CD14-positive monocyte (primary cell): ENCODE measurements at regions not wholly inside any gene's neighbourhood (a gene's known extent, or its start where the extent isn't known, plus 50 kb on each side); places are given as distances from the start of the nearest gene placed in this dataset.

Experiments used
- DNase-seq, 3 donors: peaks; one replicate each; pipeline ENCODE4 v3.0.0-alpha.2; 2011 to 2022
- H2AFZ ChIP-seq: 2 replicates; pipeline ENCODE4 v1.6.0; 2012; ENCODE audit warnings: mild to moderate bottlenecking, low read depth, low read length, inconsistent platforms; ENCODE audit not compliant: insufficient read depth, poor library complexity, severe bottlenecking
- H3K27ac ChIP-seq, 2 donors: 1 replicate in 1 of 2; 2 replicates in 1 of 2; pipeline ENCODE4 v1.5.1; 2012 to 2013; ENCODE audit warnings: low read length in 2 of 2, control low read depth in 1 of 2, inconsistent platforms in 1 of 2, low read depth in 1 of 2, mild to moderate bottlenecking in 1 of 2
- H3K27me3 ChIP-seq, 2 donors: one replicate each; pipeline versions ENCODE4 v1.6.0 to v1.6.1; 2011 to 2013; ENCODE audit warnings: low read length in 2 of 2; ENCODE audit not compliant: control insufficient read depth in 2 of 2, insufficient read depth in 2 of 2
- H3K36me3 ChIP-seq, 2 donors: replicated peaks in 1 of 2; 1 replicate in 1 of 2; 2 replicates in 1 of 2; pipeline versions ENCODE4 v1.5.1 to v1.6.1; 2012 to 2013; ENCODE audit warnings: low read length in 2 of 2, control low read depth in 1 of 2, inconsistent platforms in 1 of 2, mild to moderate bottlenecking in 1 of 2; ENCODE audit not compliant: insufficient read depth in 2 of 2, control insufficient read depth in 1 of 2
- H3K4me1 ChIP-seq, 2 donors: 1 replicate in 1 of 2; 2 replicates in 1 of 2; pipeline versions ENCODE4 v1.5.1 to v1.6.1; 2012 to 2013; ENCODE audit warnings: low read length in 2 of 2, control low read depth in 1 of 2, inconsistent platforms in 1 of 2, mild to moderate bottlenecking in 1 of 2, moderate library complexity in 1 of 2; ENCODE audit not compliant: insufficient read depth in 2 of 2, control insufficient read depth in 1 of 2
- H3K4me2 ChIP-seq: replicated peaks from 2 replicates; pipeline ENCODE3; 2012; ENCODE audit warnings: low read length, moderate library complexity, mild to moderate bottlenecking; ENCODE audit not compliant: poor library complexity, severe bottlenecking; ENCODE audit errors: extremely low read depth
- H3K4me3 ChIP-seq, 3 experiments: fragments of 200-600 bp in 1 of 3; sonication (generic) in 1 of 3; replicated peaks in 1 of 3; 1 replicate in 2 of 3; 2 replicates in 1 of 3; pipeline ENCODE4 v1.5.1; 2011 to 2013; ENCODE audit warnings: low read length in 3 of 3, mild to moderate bottlenecking in 3 of 3, control low read depth in 2 of 3, low read depth in 2 of 3, inconsistent platforms in 1 of 3, moderate library complexity in 1 of 3
- H3K79me2 ChIP-seq: 2 replicates; pipeline ENCODE4 v1.6.0; 2012; ENCODE audit warnings: mild to moderate bottlenecking, control low read depth, inconsistent platforms, low read length, moderate library complexity; ENCODE audit not compliant: insufficient read depth
- H3K9ac ChIP-seq: 2 replicates; pipeline ENCODE4 v1.6.0; 2017; ENCODE audit warnings: low read length, mild to moderate bottlenecking; ENCODE audit not compliant: insufficient read depth, poor library complexity, severe bottlenecking
- H3K9me3 ChIP-seq, 2 donors: replicated peaks in 1 of 2; 1 replicate in 1 of 2; 2 replicates in 1 of 2; pipeline versions ENCODE4 v1.5.1 to v1.6.1; 2012 to 2013; ENCODE audit warnings: low read length in 2 of 2, control low read depth in 1 of 2; ENCODE audit not compliant: control insufficient read depth in 1 of 2, insufficient read depth in 1 of 2
- H4K20me1 ChIP-seq: 2 replicates; pipeline ENCODE4 v1.6.0; 2012; ENCODE audit warnings: mild to moderate bottlenecking, low read length, control low read depth, moderate library complexity; ENCODE audit not compliant: insufficient read depth
- H3K27ac Mint-ChIP-seq, 7 donors: one replicate each; pipeline ENCODE4 v1.8.0; 2020; ENCODE audit warnings: mild to moderate bottlenecking in 7 of 7, mixed read lengths in 7 of 7, moderate library complexity in 6 of 7, inconsistent platforms in 2 of 7
- H3K27me3 Mint-ChIP-seq, 3 donors: one replicate each; pipeline ENCODE4 v1.8.0; 2021 to 2022; ENCODE audit warnings: low read depth in 3 of 3, mild to moderate bottlenecking in 3 of 3, mixed read lengths in 3 of 3, moderate library complexity in 3 of 3, inconsistent platforms in 1 of 3
- H3K36me3 Mint-ChIP-seq, 2 donors: one replicate each; pipeline ENCODE4 v1.8.0; 2020; ENCODE audit warnings: mixed read lengths in 2 of 2, inconsistent platforms in 1 of 2, mild to moderate bottlenecking in 1 of 2
- H3K4me1 Mint-ChIP-seq: one replicate; pipeline ENCODE4 v1.8.0; 2020; ENCODE audit warnings: mild to moderate bottlenecking, mixed read lengths
- H3K4me3 Mint-ChIP-seq, 2 donors: one replicate each; pipeline ENCODE4 v1.8.0; 2020; ENCODE audit warnings: mild to moderate bottlenecking in 2 of 2, mixed read lengths in 2 of 2, moderate library complexity in 1 of 2
- H3K9me3 Mint-ChIP-seq, 7 donors: one replicate each; pipeline ENCODE4 v1.8.0; 2020 to 2022; ENCODE audit warnings: mixed read lengths in 7 of 7, mild to moderate bottlenecking in 6 of 7, moderate library complexity in 6 of 7, inconsistent platforms in 2 of 7
- CTCF ChIP-seq: fragments of 200-600 bp; IDR thresholded peaks from one replicate; pipeline ENCODE4 v1.8.0; 2022; ENCODE audit warnings: antibody characterized with exemption, mild to moderate bottlenecking
- WGBS: methylation state at CpG from one replicate; pipeline ENCODE4 v1.1.5; 2013; ENCODE audit warnings: missing lambda C conversion rate; ENCODE audit not compliant: insufficient coverage; 5-methylcytosine and 5-hydroxymethylcytosine counted together
- intact Hi-C, 2 donors: fragments of 100-400 bp; cut with micrococcal nuclease; formaldehyde crosslinking; loops; one replicate each; pipeline versions ENCODE4 v1.15.0 to v1.15.1; 2023

DNA sequence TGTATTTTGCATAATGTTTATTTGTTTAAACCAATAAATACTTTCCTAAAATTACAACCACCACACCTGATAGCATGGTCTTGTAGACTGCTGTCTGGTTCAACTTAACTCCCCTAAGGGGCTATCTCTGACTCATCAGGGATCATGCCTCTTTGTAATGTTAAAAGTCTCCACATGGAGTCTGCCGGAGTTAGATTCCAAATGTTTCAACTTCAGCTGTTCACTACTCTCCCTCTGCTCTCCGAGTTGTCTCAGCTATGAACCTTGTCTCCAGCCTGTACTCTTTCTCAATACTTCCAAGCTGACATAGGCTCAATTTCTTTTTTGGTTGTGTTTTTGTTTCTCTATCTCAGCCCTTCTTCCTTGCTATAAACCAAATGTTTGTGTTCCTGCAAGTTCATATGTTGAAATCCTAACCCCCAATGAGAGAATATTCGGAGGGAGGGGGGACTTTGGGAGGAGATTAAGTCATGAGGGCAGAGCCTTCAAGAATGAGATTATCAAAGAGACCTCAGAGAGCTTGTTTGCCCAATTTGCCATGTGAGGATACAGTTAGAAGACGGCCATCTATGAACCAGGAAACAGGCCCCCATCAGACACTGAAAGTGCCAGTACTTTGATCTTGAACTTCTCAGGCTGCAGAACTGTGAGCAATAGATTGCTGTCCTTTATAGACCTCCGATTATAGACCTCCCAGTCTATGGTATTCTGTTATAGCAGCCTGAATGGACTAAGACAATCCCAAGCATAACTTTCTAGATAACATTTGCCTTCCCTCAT is 858.2 kb downstream of the VRK1 start:
- no peak overlapping the region for H3K27ac ChIP-seq
- Mint-ChIP-seq H3K4me3 (no peak overlapping the region), H3K36me3 (no peaks in the 10 kb centered on the region), H3K4me1 (no peaks in the 10 kb centered on the region), H3K27ac (no peak overlapping the region), H3K9me3 (peaks cover 0 to 4% (median 0%) of the 10 kb centered on the region in 7 donors), H3K27me3 (peaks cover 0 to 5% (median 4%) of the 10 kb centered on the region in 3 donors)
- H3K79me2 ChIP-seq, result no peaks in the 10 kb centered on the region
- intact Hi-C loops, result no loop called here
- no peaks in the 10 kb centered on the region for H3K36me3 ChIP-seq
- no peaks in the 10 kb centered on the region for H3K9me3 ChIP-seq
- no peak for TF ChIP-seq CTCF
- H3K4me2 ChIP-seq, result no peak overlapping the region
- H2AFZ ChIP-seq, result no peak overlapping the region
- H3K9ac ChIP-seq, result no peak overlapping the region
- no peaks in the 10 kb centered on the region for H4K20me1 ChIP-seq
- H3K4me3 ChIP-seq, result no peak overlapping the region
- WGBS, result 71% methylated on average over 1 of the region's 5 CpGs
- no peaks in the 10 kb centered on the region for H3K4me1 ChIP-seq
- DNase-seq, result no peak
- H3K27me3 ChIP-seq, result no peaks in the 10 kb centered on the region

- Histone ChIP-seq H3K27ac (no peak overlapping the region), H3K9ac (no peak overlapping the region), H4K20me1 (no peaks in the 10 kb centered on the region), H3K4me3 (no peak overlapping the region), H3K4me1 (no peaks in the 10 kb centered on the region), H3K36me3 (no peaks in the 10 kb centered on the region), H3K79me2 (no peaks in the 10 kb centered on the region), H3K4me2 (no peak overlapping the region), H2AFZ (no peak overlapping the region), H3K9me3 (no peaks in the 10 kb centered on the region), H3K27me3 (no peaks in the 10 kb centered on the region)
- peak overlapping the region in 1 of 7 donors; percentile 24 for H3K27ac Mint-ChIP-seq
- H3K36me3 Mint-ChIP-seq, result no peaks in the 10 kb centered on the region
- no peak for TF ChIP-seq CTCF
- no peaks in the 10 kb centered on the region for H3K4me1 Mint-ChIP-seq
- DNase-seq, result no peak
- intact Hi-C loops, result no loop called here
- H3K4me3 Mint-ChIP-seq, result no peak overlapping the region
- H3K27me3 Mint-ChIP-seq, result peaks cover 0 to 4% (median 4%) of the 10 kb centered on the region in 3 donors
- 94% methylated on average over 2 of the region's 2 CpGs for WGBS
- H3K9me3 Mint-ChIP-seq, result peaks cover 0 to 5% (median 1%) of the 10 kb centered on the region in 7 donors
Observed at GRCh38 chr14:97657609-97658008, 860.4 kb downstream of the VRK1 start.
